ENCODE measurements at regions not wholly inside any gene's neighbourhood (a gene's known extent, or its start where the extent isn't known, plus 50 kb on each side); places are given as distances from the start of the nearest gene placed in this dataset.
A peak's percentile ranks its signal among the peaks of the same experiment; 100 is the strongest.

DNA sequence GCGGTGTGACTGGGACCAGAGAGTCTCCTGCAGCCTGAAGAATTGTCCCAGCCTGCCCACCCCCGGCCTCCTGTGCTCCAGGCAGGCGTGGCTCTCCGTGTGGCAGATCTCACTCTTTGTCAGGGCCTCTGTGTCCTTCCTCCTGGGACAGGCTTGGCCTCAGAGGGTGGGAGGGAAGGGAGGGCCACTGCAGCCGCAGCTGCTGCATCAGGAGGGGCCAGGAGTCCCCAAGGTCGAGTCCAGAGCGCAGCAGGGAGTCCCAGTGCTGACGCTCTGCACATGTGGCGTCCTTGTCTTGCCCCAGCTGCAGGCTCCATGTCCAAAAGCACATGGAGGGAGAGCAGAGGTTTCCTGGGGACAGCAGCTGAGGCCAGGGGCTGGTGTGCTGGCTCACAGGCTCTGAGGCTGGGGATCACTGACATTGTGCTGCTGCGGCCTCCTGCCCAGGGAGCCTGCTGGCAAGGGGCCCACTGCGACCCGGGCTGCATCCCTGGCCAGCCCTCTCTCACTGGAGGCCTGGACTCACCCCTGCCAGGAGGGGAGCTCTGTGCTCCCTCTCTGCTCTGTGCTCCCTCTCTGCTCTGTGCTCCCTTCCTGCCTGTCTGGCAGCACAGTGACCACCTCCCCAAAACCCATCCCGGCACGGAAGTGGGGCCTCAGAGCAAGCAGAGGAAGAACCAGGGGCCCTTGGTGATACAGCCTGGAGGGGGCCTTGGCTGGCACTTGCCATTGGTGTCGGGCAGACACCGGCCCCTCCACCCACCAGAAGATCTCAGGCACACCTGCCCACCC, 114.6 kb upstream of the RET start:
- H4K5ac ChIP-seq (ENCODE audit: insufficient read length, low read depth, low read length), result no peak overlapping the region
- no peak overlapping the region; the same call in 1 of the 2 replicates for H3K4ac ChIP-seq (ENCODE audit: low read depth, low read length)
- H3K27me3 ChIP-seq (ENCODE audit: insufficient read depth, low read length), result no peaks in the 10 kb centered on the region
- H3K9me3 ChIP-seq (ENCODE audit: control insufficient read depth, low read depth, low read length), result no peaks in the 10 kb centered on the region
- no peak overlapping the region for H3K9ac ChIP-seq (ENCODE audit: extremely low read depth, insufficient read length, low read length)
- H3K4me1 Mint-ChIP-seq, result peaks cover 5 to 12% of the 10 kb centered on the region in 2 experiments; a peak in 3 of 4 replicates
- H3K79me1 ChIP-seq (ENCODE audit: insufficient read depth, low read depth, low read length, poor library complexity, severe bottlenecking), result no peaks in the 10 kb centered on the region
- H4K8ac ChIP-seq (replicated peaks; ENCODE audit: insufficient read length, low read depth, low read length), result no peak overlapping the region
- WGBS (ENCODE audit: extremely low coverage, insufficient read length, low lambda C conversion rate), result no CpG with 5 or more reads among the region's 16 CpGs
- H3K56ac ChIP-seq (ENCODE audit: insufficient read length, low read depth, low read length), result no peak overlapping the region
- peak overlapping the region; percentile 4 for H3K18ac ChIP-seq (ENCODE audit: insufficient read length, low read depth, low read length)
- H3K4me2 ChIP-seq (ENCODE audit: insufficient read depth, insufficient read length, low read length), result no peak overlapping the region
- no peak overlapping the region for H3K23ac ChIP-seq (ENCODE audit: insufficient read length, low read depth, low read length)
- H3K36me3 Mint-ChIP-seq (ENCODE audit: insufficient read depth in 1 of 3, low read depth in 3 of 3), result no peaks in the 10 kb centered on the region; a peak in 1 of 7 replicates
- no peaks in the 10 kb centered on the region for H4K20me1 ChIP-seq (ENCODE audit: control insufficient read depth, insufficient read depth, insufficient read length)
- H2AK5ac ChIP-seq (ENCODE audit: insufficient read length, low read length), result no peak overlapping the region
- no peak overlapping the region for H3K27ac Mint-ChIP-seq
- H3K79me2 ChIP-seq (ENCODE audit: insufficient read depth, low read length), result no peaks in the 10 kb centered on the region
- H3K4me3 Mint-ChIP-seq, result no peak overlapping the region
- no peak overlapping the region for H2BK5ac ChIP-seq (ENCODE audit: insufficient read length, low read length)
- H3K4me1 ChIP-seq (ENCODE audit: insufficient read depth, low read length), result no peaks in the 10 kb centered on the region
- no peak overlapping the region for H3T11ph ChIP-seq (ENCODE audit: low read length)
- H4K91ac ChIP-seq (ENCODE audit: insufficient read length, low read depth, low read length), result peak overlapping the region; percentile 45
- H2BK12ac ChIP-seq (ENCODE audit: insufficient read length, low read depth, low read length), result no peak overlapping the region
- peak overlapping the region; percentile 49 for H3K14ac ChIP-seq (ENCODE audit: insufficient read depth, low read length)
- no peak overlapping the region for H3K27ac ChIP-seq (ENCODE audit: insufficient read length, low read depth, low read length)
- H2AFZ ChIP-seq (ENCODE audit: low read length), result no peak overlapping the region
- no peak overlapping the region for H2BK15ac ChIP-seq (ENCODE audit: low read depth, low read length)
- H3K23me2 ChIP-seq (ENCODE audit: insufficient read length, low read depth, low read length, poor library complexity, severe bottlenecking), result no peaks in the 10 kb centered on the region
- no peak overlapping the region for H2BK120ac ChIP-seq (ENCODE audit: low read depth, low read length, poor library complexity, severe bottlenecking)
- TF ChIP-seq, protein P1, sequence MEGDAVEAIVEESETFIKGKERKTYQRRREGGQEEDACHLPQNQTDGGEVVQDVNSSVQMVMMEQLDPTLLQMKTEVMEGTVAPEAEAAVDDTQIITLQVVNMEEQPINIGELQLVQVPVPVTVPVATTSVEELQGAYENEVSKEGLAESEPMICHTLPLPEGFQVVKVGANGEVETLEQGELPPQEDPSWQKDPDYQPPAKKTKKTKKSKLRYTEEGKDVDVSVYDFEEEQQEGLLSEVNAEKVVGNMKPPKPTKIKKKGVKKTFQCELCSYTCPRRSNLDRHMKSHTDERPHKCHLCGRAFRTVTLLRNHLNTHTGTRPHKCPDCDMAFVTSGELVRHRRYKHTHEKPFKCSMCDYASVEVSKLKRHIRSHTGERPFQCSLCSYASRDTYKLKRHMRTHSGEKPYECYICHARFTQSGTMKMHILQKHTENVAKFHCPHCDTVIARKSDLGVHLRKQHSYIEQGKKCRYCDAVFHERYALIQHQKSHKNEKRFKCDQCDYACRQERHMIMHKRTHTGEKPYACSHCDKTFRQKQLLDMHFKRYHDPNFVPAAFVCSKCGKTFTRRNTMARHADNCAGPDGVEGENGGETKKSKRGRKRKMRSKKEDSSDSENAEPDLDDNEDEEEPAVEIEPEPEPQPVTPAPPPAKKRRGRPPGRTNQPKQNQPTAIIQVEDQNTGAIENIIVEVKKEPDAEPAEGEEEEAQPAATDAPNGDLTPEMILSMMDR (conservative IDR thresholded peaks at IDR 0.05), result no peak
- no peak overlapping the region for H2BK20ac ChIP-seq (ENCODE audit: low read depth, low read length, poor library complexity, severe bottlenecking)
- DNase-seq, result peak; percentile 23
- no peaks in the 10 kb centered on the region; the same call in 1 of the 2 replicates for H3K27me3 Mint-ChIP-seq (ENCODE audit: low read depth)
- peaks cover 6 to 8% of the 10 kb centered on the region in 2 experiments; a peak in 2 of 5 replicates for H3K9me3 Mint-ChIP-seq

Measured in H9 (cell line).